Testis (tissue), 2 donors: ENCODE measurements at regions not wholly inside any gene's neighbourhood (a gene's known extent, or its start where the extent isn't known, plus 50 kb on each side); places are given as distances from the start of the nearest gene placed in this dataset.

Source experiments
- POLR2A ChIP-seq: fragments of 450-650 bp; IDR thresholded peaks from one replicate; pipeline ENCODE4 v1.6.1; 2017; ENCODE audit warnings: antibody characterized with exemption, mild to moderate bottlenecking, moderate library complexity
- TF ChIP-seq, protein P1 (sequence below), 3 experiments: fragments of 450-650 bp in 2 of 3; fragments of 200-600 bp in 1 of 3; sonication (generic) in 1 of 3; IDR thresholded peaks; one replicate each; pipeline ENCODE4 v1.5.1; 2016 to 2019; ENCODE audit warnings: antibody characterized with exemption in 3 of 3, mild to moderate bottlenecking in 2 of 3, moderate library complexity in 1 of 3

DNA sequence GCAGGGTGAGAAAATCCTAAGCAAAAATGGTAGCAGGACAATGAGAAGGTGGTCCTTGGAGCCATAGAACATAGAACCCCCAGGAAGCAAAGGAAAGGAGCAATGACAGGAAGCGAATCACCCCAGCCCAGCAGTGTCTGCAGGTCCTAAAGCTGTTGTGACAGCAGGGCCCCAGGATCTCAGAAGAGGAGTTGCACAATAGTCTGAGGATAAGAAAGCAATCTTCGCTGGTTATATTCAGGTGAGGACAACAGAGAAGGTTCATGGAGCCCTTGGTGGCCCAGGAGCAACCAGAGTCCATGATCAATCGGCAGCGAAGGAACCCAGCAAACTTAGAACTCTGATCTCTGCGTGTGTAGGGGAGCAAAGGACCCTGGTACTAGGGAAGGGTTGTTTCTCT, 234.8 kb upstream of the IRX2 start:
- TF ChIP-seq, protein P1, sequence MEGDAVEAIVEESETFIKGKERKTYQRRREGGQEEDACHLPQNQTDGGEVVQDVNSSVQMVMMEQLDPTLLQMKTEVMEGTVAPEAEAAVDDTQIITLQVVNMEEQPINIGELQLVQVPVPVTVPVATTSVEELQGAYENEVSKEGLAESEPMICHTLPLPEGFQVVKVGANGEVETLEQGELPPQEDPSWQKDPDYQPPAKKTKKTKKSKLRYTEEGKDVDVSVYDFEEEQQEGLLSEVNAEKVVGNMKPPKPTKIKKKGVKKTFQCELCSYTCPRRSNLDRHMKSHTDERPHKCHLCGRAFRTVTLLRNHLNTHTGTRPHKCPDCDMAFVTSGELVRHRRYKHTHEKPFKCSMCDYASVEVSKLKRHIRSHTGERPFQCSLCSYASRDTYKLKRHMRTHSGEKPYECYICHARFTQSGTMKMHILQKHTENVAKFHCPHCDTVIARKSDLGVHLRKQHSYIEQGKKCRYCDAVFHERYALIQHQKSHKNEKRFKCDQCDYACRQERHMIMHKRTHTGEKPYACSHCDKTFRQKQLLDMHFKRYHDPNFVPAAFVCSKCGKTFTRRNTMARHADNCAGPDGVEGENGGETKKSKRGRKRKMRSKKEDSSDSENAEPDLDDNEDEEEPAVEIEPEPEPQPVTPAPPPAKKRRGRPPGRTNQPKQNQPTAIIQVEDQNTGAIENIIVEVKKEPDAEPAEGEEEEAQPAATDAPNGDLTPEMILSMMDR (IDR thresholded peaks at IDR 0.05), result no peak
- no peak for TF ChIP-seq POLR2A
